HEK293T (cell line): ENCODE measurements at regions not wholly inside any gene's neighbourhood (a gene's known extent, or its start where the extent isn't known, plus 50 kb on each side); places are given as distances from the start of the nearest gene placed in this dataset.

Experiments used
- CTCF ChIA-PET: fragments of 350-600 bp; formaldehyde crosslinking; extraction: SDS; loops from one replicate; lab custom pipeline; 2021; ENCODE audit warnings: antibody characterized with exemption, inconsistent platforms; lab: Yijun Ruan, JAX
- POLR2A ChIA-PET: fragments of 350-600 bp; formaldehyde crosslinking; extraction: SDS; loops from one replicate; lab custom pipeline; 2020; ENCODE audit warnings: antibody characterized with exemption, inconsistent platforms; lab: Yijun Ruan, JAX
- DNase-seq: peaks from one replicate; pipeline ENCODE4 v3.0.0; 2012; ENCODE audit warnings: mixed read lengths; ENCODE audit errors: extremely low spot score
- ARNT ChIP-seq: fragments of 450-650 bp; IDR thresholded peaks from 2 replicates; pipeline ENCODE4 v1.6.1; 2017; ENCODE audit warnings: mild to moderate bottlenecking
- BHLHE40 ChIP-seq: fragments of 450-650 bp; IDR thresholded peaks from 2 replicates; pipeline ENCODE4 v1.6.1; 2016; ENCODE audit warnings: mild to moderate bottlenecking, moderate library complexity, borderline replicate concordance
- CTBP1 ChIP-seq: fragments of 450-650 bp; IDR thresholded peaks from 2 replicates; pipeline ENCODE4 v1.6.1; 2016; ENCODE audit warnings: borderline replicate concordance
- ELF4 ChIP-seq: fragments of 450-650 bp; IDR thresholded peaks from 2 replicates; pipeline ENCODE4 v1.6.1; 2017; ENCODE audit warnings: antibody characterized with exemption
- FOXA1 ChIP-seq: fragments of 450-650 bp; IDR thresholded peaks from 2 replicates; pipeline ENCODE4 v1.6.1; 2016; ENCODE audit warnings: mild to moderate bottlenecking
- FOXK2 ChIP-seq: fragments of 450-650 bp; IDR thresholded peaks from 2 replicates; pipeline ENCODE4 v1.6.1; 2016; ENCODE audit warnings: mild to moderate bottlenecking
- FOXM1 ChIP-seq: fragments of 450-650 bp; IDR thresholded peaks from 2 replicates; pipeline ENCODE4 v1.6.1; 2017; ENCODE audit warnings: mild to moderate bottlenecking, borderline replicate concordance
- HDGF ChIP-seq: fragments of 450-650 bp; IDR thresholded peaks from 2 replicates; pipeline ENCODE4 v1.6.1; 2017; ENCODE audit warnings: antibody characterized with exemption, borderline replicate concordance
- L3MBTL2 ChIP-seq: fragments of 450-650 bp; conservative IDR thresholded peaks from 2 replicates; pipeline ENCODE4 v1.6.1; 2016; ENCODE audit warnings: mild to moderate bottlenecking
- LEF1 ChIP-seq: fragments of 450-650 bp; IDR thresholded peaks from 2 replicates; pipeline ENCODE4 v1.6.1; 2017; ENCODE audit warnings: mild to moderate bottlenecking, borderline replicate concordance
- NFRKB ChIP-seq: fragments of 450-650 bp; IDR thresholded peaks from 2 replicates; pipeline ENCODE4 v1.6.1; 2016; ENCODE audit warnings: mild to moderate bottlenecking, moderate library complexity
- PKNOX1 ChIP-seq: fragments of 450-650 bp; IDR thresholded peaks from 2 replicates; pipeline ENCODE4 v1.6.1; 2016
- SP1 ChIP-seq: fragments of 450-650 bp; IDR thresholded peaks from 2 replicates; pipeline ENCODE4 v1.6.1; 2017
- SUZ12 ChIP-seq: fragments of 450-650 bp; IDR thresholded peaks from 2 replicates; pipeline ENCODE4 v1.6.1; 2016; ENCODE audit warnings: mild to moderate bottlenecking
- TARDBP ChIP-seq: fragments of 450-650 bp; IDR thresholded peaks from 2 replicates; pipeline ENCODE4 v1.6.1; 2016
- ZNF384 ChIP-seq: fragments of 450-650 bp; IDR thresholded peaks from 2 replicates; pipeline ENCODE4 v1.6.1; 2016

DNA sequence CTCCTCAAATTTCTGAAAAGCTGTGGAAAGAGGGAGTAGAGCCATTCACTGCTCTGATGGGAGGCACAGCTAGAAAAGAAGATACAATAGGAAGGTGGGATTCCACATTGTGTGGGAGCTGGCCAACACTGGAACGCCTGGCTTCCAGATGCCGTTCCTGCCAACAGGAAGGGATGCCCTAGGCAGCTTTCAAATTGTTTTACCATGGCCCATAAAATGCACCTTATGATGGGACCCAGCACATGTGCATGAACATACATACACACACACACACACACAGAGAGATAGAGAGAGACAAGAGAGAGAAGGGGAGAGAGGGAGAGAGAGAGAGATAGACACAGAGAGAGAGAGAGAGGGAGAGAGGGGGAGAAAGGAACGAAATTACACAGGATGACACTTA, 86.1 kb upstream of the BZW1 start:
- CTCF ChIA-PET: interaction anchor here (3.0 kb wide), 1 partner anchor 10 kb away, joined by 8 read pairs; no protein-coding TSS in a partner anchor
- POLR2A ChIA-PET: interaction anchor here (1.7 kb wide), 1 partner anchor 13 kb away, joined by 4 read pairs; no protein-coding TSS in a partner anchor
- no peak for DNase-seq
- TF ChIP-seq HDGF: no peak
- TF ChIP-seq FOXK2: no peak
- TF ChIP-seq FOXA1: no peak

GRCh38 chr2:200728630-200729029, 83.1 kb upstream of the BZW1 start:
- TF ChIP-seq HDGF (no peak), SUZ12 (no peak), TARDBP (no peak), L3MBTL2 (no peak), ARNT (no peak)
- ChIA-PET CTCF (interaction anchor here (0.9 kb wide), 1 partner anchor 25 kb away, joined by 3 read pairs; no protein-coding TSS in a partner anchor), POLR2A (interaction anchor here (1.3 kb wide), 1 partner anchor 16 kb away, joined by 3 read pairs; no protein-coding TSS in a partner anchor)
- DNase-seq: no peak

- POLR2A ChIA-PET: no interaction called here
- DNase-seq: no peak
- no peak for TF ChIP-seq BHLHE40
- no peak for TF ChIP-seq LEF1
- no peak for TF ChIP-seq SP1
- TF ChIP-seq FOXA1: no peak
- TF ChIP-seq PKNOX1: no peak
- TF ChIP-seq CTBP1: no peak
- no peak for TF ChIP-seq NFRKB
- no peak for TF ChIP-seq FOXM1
- no peak for TF ChIP-seq ELF4
- TF ChIP-seq SUZ12: no peak
- TF ChIP-seq L3MBTL2: no peak
- TF ChIP-seq FOXK2: no peak
- no peak for TF ChIP-seq ZNF384
- TF ChIP-seq TARDBP: no peak
- no peak for TF ChIP-seq ARNT
- no peak for TF ChIP-seq HDGF
- CTCF ChIA-PET: no interaction called here
Observed at GRCh38 chr2:200730302-200730701, 81.4 kb upstream of the BZW1 start.

GRCh38 chr2:200730960-200731359, 80.8 kb upstream of the BZW1 start:
- ChIA-PET CTCF (interaction anchor here (0.7 kb wide), 1 partner anchor 115 kb away, joined by 3 read pairs; no protein-coding TSS in a partner anchor), POLR2A (no interaction called here)
- DNase-seq: no peak
- TF ChIP-seq CTBP1 (no peak), FOXA1 (no peak), NFRKB (no peak), FOXM1 (no peak), L3MBTL2 (no peak), TARDBP (no peak), HDGF (no peak), ZNF384 (no peak), ARNT (no peak), BHLHE40 (no peak)

DNA sequence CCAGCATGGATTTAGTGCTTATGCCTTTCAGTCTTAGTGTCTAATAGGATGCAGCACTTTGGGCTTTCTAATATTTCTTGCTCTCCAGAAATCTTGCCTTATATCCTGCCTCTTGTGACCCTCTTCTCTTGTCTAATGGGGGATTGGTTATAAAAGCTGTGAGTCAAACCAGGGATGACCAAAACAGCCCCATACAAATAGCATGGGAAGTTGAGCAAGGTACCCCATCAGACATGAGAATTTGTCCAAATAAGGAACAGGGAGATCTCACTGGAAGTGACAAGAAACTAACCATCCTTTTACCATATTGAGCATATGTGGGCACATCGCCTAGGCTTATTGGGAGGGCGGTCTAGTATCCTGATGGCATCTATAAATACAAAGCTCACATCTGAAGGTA, 78.8 kb upstream of the BZW1 start:
- CTCF ChIA-PET: interaction anchor here (1.3 kb wide), 1 partner anchor 249 kb away, joined by 3 read pairs; no protein-coding TSS in a partner anchor
- POLR2A ChIA-PET: no interaction called here
- TF ChIP-seq CTBP1 (no peak), ELF4 (no peak), L3MBTL2 (no peak), HDGF (no peak), SP1 (no peak), PKNOX1 (no peak), SUZ12 (no peak), ZNF384 (no peak), LEF1 (no peak)
- no peak for DNase-seq

DNA sequence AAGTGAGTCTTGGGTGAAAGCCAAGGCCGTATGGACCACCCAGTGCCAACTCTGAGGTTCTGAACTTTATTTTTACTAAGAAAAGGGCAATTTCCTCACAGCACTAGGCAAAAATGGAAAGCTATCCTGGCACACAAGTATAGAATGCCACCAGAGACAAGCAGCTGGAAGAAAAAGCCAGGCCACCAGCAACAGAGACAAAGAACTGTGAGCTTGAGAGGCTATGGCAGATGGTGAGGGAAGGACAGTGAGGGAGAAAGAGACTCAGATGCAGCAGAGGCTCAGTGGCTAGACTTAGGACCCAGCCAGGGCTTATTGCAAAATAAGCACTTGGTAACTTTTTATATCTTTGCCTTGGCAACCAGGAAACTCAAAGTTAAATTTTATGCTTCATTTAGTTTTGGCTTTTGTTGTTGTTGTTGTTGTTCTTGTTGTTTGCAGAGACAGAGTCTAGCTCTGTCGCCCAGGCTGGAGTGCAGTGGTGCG, 78.0 kb upstream of the BZW1 start:
- no peak for DNase-seq
- ChIA-PET POLR2A (no interaction called here), CTCF (no interaction called here)
- TF ChIP-seq L3MBTL2: no peak
- TF ChIP-seq NFRKB: no peak
- TF ChIP-seq ELF4: no peak
- no peak for TF ChIP-seq SUZ12
- no peak for TF ChIP-seq ZNF384
- no peak for TF ChIP-seq CTBP1
- no peak for TF ChIP-seq SP1
- no peak for TF ChIP-seq BHLHE40

DNA sequence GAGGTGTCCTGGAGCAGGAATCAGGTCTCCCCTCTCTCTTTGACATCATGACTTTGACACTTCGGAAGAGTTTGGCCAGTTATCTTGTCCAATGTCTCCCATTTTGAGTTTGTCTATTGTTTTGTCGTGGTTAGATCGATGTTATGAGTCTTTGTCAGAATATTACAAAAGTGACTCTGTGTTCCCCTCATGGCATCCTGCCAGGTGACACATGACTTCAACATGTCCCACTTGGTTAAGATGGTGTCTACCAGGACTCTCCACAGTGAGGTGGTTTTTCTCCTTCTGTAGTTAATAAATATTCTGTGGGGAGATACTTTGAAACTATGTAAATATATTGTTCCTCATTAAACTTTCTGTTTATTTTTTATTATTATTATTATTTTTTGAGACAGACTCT, 76.6 kb upstream of the BZW1 start:
- POLR2A ChIA-PET: interaction anchor here (1.6 kb wide), 1 partner anchor 13 kb away, joined by 4 read pairs; no protein-coding TSS in a partner anchor
- CTCF ChIA-PET: interaction anchor here (0.6 to 1.7 kb wide), 9 partner anchors 11 to 695 kb away, joined by 3 to 14 read pairs (median 3); no protein-coding TSS in a partner anchor
- TF ChIP-seq BHLHE40 (no peak), FOXM1 (no peak), FOXK2 (no peak), FOXA1 (no peak), PKNOX1 (no peak), ARNT (no peak), ZNF384 (no peak), SUZ12 (no peak), L3MBTL2 (no peak), NFRKB (no peak), ELF4 (no peak)
- no peak for DNase-seq
